Adrenal gland (tissue), 5 donors: ENCODE measurements at regions not wholly inside any gene's neighbourhood (a gene's known extent, or its start where the extent isn't known, plus 50 kb on each side); places are given as distances from the start of the nearest gene placed in this dataset.

Experiments used
- POLR2A ChIP-seq, 2 donors: fragments of 450-650 bp; IDR thresholded peaks; one replicate each; pipeline ENCODE4 v1.6.1; 2017; ENCODE audit warnings: antibody characterized with exemption in 2 of 2, mild to moderate bottlenecking in 2 of 2, moderate library complexity in 1 of 2
- TF ChIP-seq, protein P1 (sequence below), 6 experiments: fragments of 450-650 bp in 4 of 6; fragments of 200-600 bp in 2 of 6; sonication (generic) in 1 of 6; IDR thresholded peaks; 1 replicate in 5 of 6; 2 replicates in 1 of 6; pipeline versions ENCODE4 v1.5.1 to v1.8.0; 2016 to 2021; ENCODE audit warnings: antibody characterized with exemption in 6 of 6, mild to moderate bottlenecking in 2 of 6, moderate library complexity in 1 of 6
- donor health status: DM: no; HTN: no; CAD: no.

DNA sequence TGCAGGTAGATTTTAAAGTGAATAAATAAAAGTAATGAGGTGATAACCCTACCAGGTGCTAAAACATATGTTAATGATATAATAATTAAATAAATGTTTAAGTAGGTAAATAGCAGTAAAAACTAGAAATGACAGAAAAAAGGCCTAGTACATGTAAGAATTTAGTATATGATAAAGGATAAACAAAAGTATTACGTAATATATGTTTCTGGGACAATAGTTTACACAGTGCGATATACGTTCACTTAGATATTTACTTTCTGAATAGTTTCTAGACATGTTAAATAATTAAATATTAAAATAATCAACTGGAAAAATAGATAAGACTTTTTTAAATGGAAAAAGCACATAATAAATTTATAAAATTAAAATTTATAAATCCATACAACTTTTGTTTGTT lies 340.9 kb downstream of the LIG4 start:
- TF ChIP-seq, protein P1, sequence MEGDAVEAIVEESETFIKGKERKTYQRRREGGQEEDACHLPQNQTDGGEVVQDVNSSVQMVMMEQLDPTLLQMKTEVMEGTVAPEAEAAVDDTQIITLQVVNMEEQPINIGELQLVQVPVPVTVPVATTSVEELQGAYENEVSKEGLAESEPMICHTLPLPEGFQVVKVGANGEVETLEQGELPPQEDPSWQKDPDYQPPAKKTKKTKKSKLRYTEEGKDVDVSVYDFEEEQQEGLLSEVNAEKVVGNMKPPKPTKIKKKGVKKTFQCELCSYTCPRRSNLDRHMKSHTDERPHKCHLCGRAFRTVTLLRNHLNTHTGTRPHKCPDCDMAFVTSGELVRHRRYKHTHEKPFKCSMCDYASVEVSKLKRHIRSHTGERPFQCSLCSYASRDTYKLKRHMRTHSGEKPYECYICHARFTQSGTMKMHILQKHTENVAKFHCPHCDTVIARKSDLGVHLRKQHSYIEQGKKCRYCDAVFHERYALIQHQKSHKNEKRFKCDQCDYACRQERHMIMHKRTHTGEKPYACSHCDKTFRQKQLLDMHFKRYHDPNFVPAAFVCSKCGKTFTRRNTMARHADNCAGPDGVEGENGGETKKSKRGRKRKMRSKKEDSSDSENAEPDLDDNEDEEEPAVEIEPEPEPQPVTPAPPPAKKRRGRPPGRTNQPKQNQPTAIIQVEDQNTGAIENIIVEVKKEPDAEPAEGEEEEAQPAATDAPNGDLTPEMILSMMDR (IDR thresholded peaks at IDR 0.05) = no peak
- no peak for TF ChIP-seq POLR2A (IDR thresholded peaks at IDR 0.05)
